ENCODE measurements at regions not wholly inside any gene's neighbourhood (a gene's known extent, or its start where the extent isn't known, plus 50 kb on each side); places are given as distances from the start of the nearest gene placed in this dataset.
"Not testable (repeated sequence)": the region's sequence is repeated elsewhere in the genome, so short reads cannot be mapped to it uniquely, and the experiment has no call there.

GRCh38 chrX:148080593-148080992 lies 99.5 kb downstream of the FMR1NB start:
- DNase-seq (ENCODE audit: low read depth in 2 of 2) = no peak

- no peak for DNase-seq (ENCODE audit: low read depth in 2 of 2)
Measured at GRCh38 chrX:148084611-148085010, 103.5 kb downstream of the FMR1NB start.

GRCh38 chrX:148120151-148120550 lies 139.0 kb downstream of the FMR1NB start:
- DNase-seq (ENCODE audit: low read depth in 2 of 2) = no peak

- DNase-seq (ENCODE audit: low read depth in 2 of 2) = no peak
Measured at GRCh38 chrX:148120999-148121623, 140.0 kb downstream of the FMR1NB start.

GRCh38 chrX:148128872-148129505 lies 147.9 kb downstream of the FMR1NB start:
- DNase-seq (ENCODE audit: low read depth in 2 of 2) = not testable (repeated sequence)

- no peak for DNase-seq (ENCODE audit: low read depth in 2 of 2)
Measured at GRCh38 chrX:148133105-148133725, 152.1 kb downstream of the FMR1NB start.

GRCh38 chrX:148134578-148134977 lies 153.4 kb downstream of the FMR1NB start:
- DNase-seq (ENCODE audit: low read depth in 2 of 2) = no peak

GRCh38 chrX:148135738-148136137 lies 154.6 kb downstream of the FMR1NB start:
- DNase-seq (ENCODE audit: low read depth in 2 of 2) = no peak

GRCh38 chrX:148146121-148146520 lies 165.0 kb downstream of the FMR1NB start:
- no peak for DNase-seq (ENCODE audit: low read depth in 2 of 2)

GRCh38 chrX:148156986-148157385 lies 175.8 kb downstream of the FMR1NB start:
- DNase-seq (ENCODE audit: low read depth in 2 of 2) = no peak

GRCh38 chrX:148159796-148160195 lies 178.7 kb downstream of the FMR1NB start:
- DNase-seq (ENCODE audit: low read depth in 2 of 2) = no peak

GRCh38 chrX:148161701-148162100 lies 180.6 kb downstream of the FMR1NB start:
- no peak for DNase-seq (ENCODE audit: low read depth in 2 of 2)

- no peak for DNase-seq (ENCODE audit: low read depth in 2 of 2)
Measured at GRCh38 chrX:148185631-148186030, 204.5 kb downstream of the FMR1NB start.

GRCh38 chrX:148192547-148192946 lies 211.4 kb downstream of the FMR1NB start:
- no peak for DNase-seq (ENCODE audit: low read depth in 2 of 2)

- DNase-seq (ENCODE audit: low read depth in 2 of 2) = no peak
Measured at GRCh38 chrX:148193759-148194158, 212.6 kb downstream of the FMR1NB start.

GRCh38 chrX:148203531-148203930 lies 222.4 kb downstream of the FMR1NB start:
- no peak for DNase-seq (ENCODE audit: low read depth in 2 of 2)

- no peak for DNase-seq (ENCODE audit: low read depth in 2 of 2)
Measured at GRCh38 chrX:148204195-148204594, 223.1 kb downstream of the FMR1NB start.

GRCh38 chrX:148214786-148215185 lies 233.6 kb downstream of the FMR1NB start:
- no peak for DNase-seq (ENCODE audit: low read depth in 2 of 2)

- no peak for DNase-seq (ENCODE audit: low read depth in 2 of 2)
Measured at GRCh38 chrX:148215726-148216125, 234.6 kb downstream of the FMR1NB start.

- no peak for DNase-seq (ENCODE audit: low read depth in 2 of 2)
Measured at GRCh38 chrX:148223361-148223760, 242.2 kb downstream of the FMR1NB start.

GRCh38 chrX:148228521-148228920 lies 247.4 kb downstream of the FMR1NB start:
- DNase-seq (ENCODE audit: low read depth in 2 of 2) = no peak

GRCh38 chrX:148229801-148230303 lies 248.7 kb downstream of the FMR1NB start:
- no peak for DNase-seq (ENCODE audit: low read depth in 2 of 2)

- no peak for DNase-seq (ENCODE audit: low read depth in 2 of 2)
Measured at GRCh38 chrX:148259990-148260389, 240.4 kb upstream of the AFF2 start.
